Erythroblast (primary cell): ENCODE measurements at regions not wholly inside any gene's neighbourhood (a gene's known extent, or its start where the extent isn't known, plus 50 kb on each side); places are given as distances from the start of the nearest gene placed in this dataset.

ENCODE experiments used
- GATA1 ChIP-seq: IDR thresholded peaks from 2 replicates; pipeline ENCODE4 v1.6.1; 2011; ENCODE audit warnings: low read depth, mild to moderate bottlenecking, control low read depth, low read length, moderate library complexity
- POLR2A ChIP-seq: IDR thresholded peaks from 2 replicates; pipeline ENCODE4 v1.6.1; 2011; ENCODE audit warnings: mild to moderate bottlenecking, low read length

DNA sequence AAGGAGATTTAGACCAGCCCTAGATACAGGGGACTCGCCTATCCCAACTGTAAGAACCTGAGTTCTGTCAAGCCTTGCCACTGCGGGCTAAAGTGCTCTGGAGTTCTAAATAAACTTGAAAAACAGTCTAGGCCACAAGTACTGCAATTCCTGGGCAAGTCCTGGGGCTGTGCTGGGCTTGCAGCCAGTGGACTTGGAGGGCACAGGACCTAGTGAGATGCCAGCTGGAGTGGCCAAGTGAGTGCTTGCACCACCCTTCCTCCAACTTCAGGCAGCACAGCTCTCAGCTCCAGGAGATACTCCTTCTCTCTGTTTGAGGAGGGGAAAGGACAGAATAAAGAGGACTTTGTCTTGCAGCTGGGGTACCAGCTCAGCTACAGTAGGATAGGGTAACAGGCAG lies 307.6 kb upstream of the FBXO33 start:
- TF ChIP-seq POLR2A (no peak), GATA1 (no peak)
